ENCODE measurements at regions not wholly inside any gene's neighbourhood (a gene's known extent, or its start where the extent isn't known, plus 50 kb on each side); places are given as distances from the start of the nearest gene placed in this dataset.

DNA sequence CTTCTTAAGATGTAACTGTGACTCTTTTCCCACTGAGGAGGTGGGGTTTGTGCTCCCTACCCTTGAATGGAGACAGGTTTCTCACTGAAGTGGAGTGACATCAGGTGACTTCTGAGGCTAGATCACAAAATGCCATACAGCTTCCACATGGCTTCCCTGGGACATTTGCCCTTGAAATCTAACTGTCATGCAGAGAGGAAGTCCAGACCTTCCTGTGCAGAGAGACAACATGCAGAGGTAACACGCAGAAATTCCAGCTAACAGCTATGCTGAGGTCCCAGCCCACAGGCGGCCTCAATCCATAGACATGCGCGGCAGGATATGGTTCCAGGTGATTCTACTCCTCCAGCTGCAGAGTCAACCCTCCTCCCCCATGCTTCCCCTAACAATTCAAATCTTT, 119.0 kb downstream of the TRIB2 start:
- Histone ChIP-seq H3K4me1 (ENCODE audit: control insufficient read depth, extremely low read depth, insufficient read depth, low read length) (no peaks in the 10 kb centered on the region), H3K9me3 (ENCODE audit: control insufficient read depth, low read depth, low read length) (no peaks in the 10 kb centered on the region), H3K27me3 (ENCODE audit: control insufficient read depth, extremely low read depth, insufficient read depth, low read length) (no peaks in the 10 kb centered on the region), H3K4me2 (ENCODE audit: control insufficient read depth, extremely low read depth, insufficient read depth, low read depth, low read length) (no peak overlapping the region), H3K27ac (ENCODE audit: control insufficient read depth, insufficient read depth, low read length) (no peak overlapping the region), H2AFZ (ENCODE audit: control insufficient read depth, low read length) (no peak overlapping the region), H3K4me3 (ENCODE audit: control insufficient read depth in 2 of 3, extremely low read depth in 1 of 3, insufficient read depth in 2 of 3, low read depth in 1 of 3, low read length in 3 of 3) (no peak overlapping the region), H3K79me2 (ENCODE audit: control insufficient read depth, insufficient read depth, low read length) (no peaks in the 10 kb centered on the region), H3K36me3 (ENCODE audit: control insufficient read depth in 2 of 2, extremely low read depth in 1 of 2, insufficient read depth in 2 of 2, low read length in 2 of 2) (no peaks in the 10 kb centered on the region), H3K9me1 (ENCODE audit: control insufficient read depth, extremely low read depth, insufficient read depth, low read length) (no peaks in the 10 kb centered on the region), H4K20me1 (ENCODE audit: control insufficient read depth, extremely low read depth, insufficient read depth, low read length) (no peaks in the 10 kb centered on the region), H3K9ac (ENCODE audit: control insufficient read depth, extremely low read depth, insufficient read depth, low read length) (no peak overlapping the region)
- FAIRE-seq (no peak), DNase-seq (ENCODE audit: low read depth, low spot score) (no peak)
- dilution Hi-C loops (cut with MboI; ENCODE audit: extremely low pct_ligation_motif_present, low sequenced_read_pairs) = no loop called here
- TF ChIP-seq CTCF (optimal IDR thresholded peaks at IDR 0.05 in 1 of 3, IDR thresholded peaks at IDR 0.05 in 1 of 3, conservative IDR thresholded peaks at IDR 0.05 in 1 of 3; ENCODE audit: extremely low read depth in 1 of 3, insufficient read depth in 2 of 3, low read length in 3 of 3) (no peak), EZH2 (IDR thresholded peaks at IDR 0.05; ENCODE audit: low read length) (no peak)

DNA sequence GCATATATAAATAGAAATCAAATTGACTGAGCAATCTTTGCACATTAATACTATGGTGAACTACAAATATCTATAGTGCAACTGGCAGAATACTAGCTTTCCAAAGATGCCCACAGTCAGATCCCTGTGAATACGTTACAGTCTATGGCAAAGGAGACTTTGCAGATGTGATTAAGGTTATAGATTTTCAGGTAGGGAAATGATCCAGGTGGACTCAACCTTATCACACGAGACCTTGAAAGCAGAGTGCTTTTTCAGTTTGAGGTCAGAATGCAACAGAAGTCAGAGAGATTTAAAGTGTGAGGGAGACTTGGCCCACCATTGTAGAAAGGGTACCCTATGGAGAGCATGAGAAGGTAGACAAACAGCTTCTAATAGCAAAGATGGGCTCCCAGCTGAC, 122.6 kb downstream of the TRIB2 start:
- dilution Hi-C loops (cut with MboI; ENCODE audit: extremely low pct_ligation_motif_present, low sequenced_read_pairs) = no loop called here
- Histone ChIP-seq H3K27ac (ENCODE audit: control insufficient read depth, insufficient read depth, low read length) (no peak overlapping the region), H3K4me3 (ENCODE audit: control insufficient read depth in 2 of 3, extremely low read depth in 1 of 3, insufficient read depth in 2 of 3, low read depth in 1 of 3, low read length in 3 of 3) (no peak overlapping the region), H3K27me3 (ENCODE audit: control insufficient read depth, extremely low read depth, insufficient read depth, low read length) (no peaks in the 10 kb centered on the region), H4K20me1 (ENCODE audit: control insufficient read depth, extremely low read depth, insufficient read depth, low read length) (no peaks in the 10 kb centered on the region), H3K79me2 (ENCODE audit: control insufficient read depth, insufficient read depth, low read length) (no peaks in the 10 kb centered on the region), H3K9ac (ENCODE audit: control insufficient read depth, extremely low read depth, insufficient read depth, low read length) (no peak overlapping the region), H3K4me1 (ENCODE audit: control insufficient read depth, extremely low read depth, insufficient read depth, low read length) (no peaks in the 10 kb centered on the region), H3K9me3 (ENCODE audit: control insufficient read depth, low read depth, low read length) (no peaks in the 10 kb centered on the region), H3K36me3 (ENCODE audit: control insufficient read depth in 2 of 2, extremely low read depth in 1 of 2, insufficient read depth in 2 of 2, low read length in 2 of 2) (no peaks in the 10 kb centered on the region), H3K4me2 (ENCODE audit: control insufficient read depth, extremely low read depth, insufficient read depth, low read depth, low read length) (no peak overlapping the region), H2AFZ (ENCODE audit: control insufficient read depth, low read length) (no peak overlapping the region), H3K9me1 (ENCODE audit: control insufficient read depth, extremely low read depth, insufficient read depth, low read length) (no peaks in the 10 kb centered on the region)
- no peak for DNase-seq (ENCODE audit: low read depth, low spot score)
- TF ChIP-seq EZH2 (IDR thresholded peaks at IDR 0.05; ENCODE audit: low read length) (no peak), CTCF (optimal IDR thresholded peaks at IDR 0.05 in 1 of 3, IDR thresholded peaks at IDR 0.05 in 1 of 3, conservative IDR thresholded peaks at IDR 0.05 in 1 of 3; ENCODE audit: extremely low read depth in 1 of 3, insufficient read depth in 2 of 3, low read length in 3 of 3) (no peak)
- no peak for FAIRE-seq
